H1 (cell line): ENCODE measurements at regions not wholly inside any gene's neighbourhood (a gene's known extent, or its start where the extent isn't known, plus 50 kb on each side); places are given as distances from the start of the nearest gene placed in this dataset.

ENCODE experiments used
- CEBPB ChIP-seq: IDR thresholded peaks from 2 replicates; pipeline ENCODE4 v1.6.1; 2012; ENCODE audit warnings: low read depth, low read length
- GABPA ChIP-seq: IDR thresholded peaks from 2 replicates; pipeline ENCODE4 v1.6.1; 2011; ENCODE audit warnings: mild to moderate bottlenecking, low read length, moderate library complexity, borderline replicate concordance; ENCODE audit not compliant: insufficient read depth
- TCF12 ChIP-seq: IDR thresholded peaks from 2 replicates; pipeline ENCODE4 v1.6.1; 2011; ENCODE audit warnings: low read depth, mild to moderate bottlenecking, low read length

- TF ChIP-seq GABPA: no peak
- TF ChIP-seq TCF12: no peak
- no peak for TF ChIP-seq CEBPB
- TF ChIP-seq, all 59 proteins: peak for 0
Observed at GRCh38 chr11:115652094-115652493, 147.9 kb upstream of the CADM1 start (continued).
